Keratinocyte (primary cell): ENCODE measurements at regions not wholly inside any gene's neighbourhood (a gene's known extent, or its start where the extent isn't known, plus 50 kb on each side); places are given as distances from the start of the nearest gene placed in this dataset.

Experiments used
- EZH2 ChIP-seq: IDR thresholded peaks from one replicate; pipeline ENCODE4 v1.6.1; 2012; ENCODE audit warnings: inconsistent platforms, mild to moderate bottlenecking, low read length, moderate library complexity
- TF ChIP-seq, protein P1 (sequence below), 3 experiments: IDR thresholded peaks in 1 of 3; conservative IDR thresholded peaks in 1 of 3; optimal IDR thresholded peaks in 1 of 3; 2 replicates in 2 of 3; 3 replicates in 1 of 3; pipeline versions ENCODE3 to v1.5.1; 2011; ENCODE audit warnings: low read length in 3 of 3, mild to moderate bottlenecking in 3 of 3, moderate library complexity in 2 of 3, control low read depth in 1 of 3, inconsistent platforms in 1 of 3; ENCODE audit not compliant: insufficient read depth in 2 of 3; ENCODE audit errors: extremely low read depth in 1 of 3

DNA sequence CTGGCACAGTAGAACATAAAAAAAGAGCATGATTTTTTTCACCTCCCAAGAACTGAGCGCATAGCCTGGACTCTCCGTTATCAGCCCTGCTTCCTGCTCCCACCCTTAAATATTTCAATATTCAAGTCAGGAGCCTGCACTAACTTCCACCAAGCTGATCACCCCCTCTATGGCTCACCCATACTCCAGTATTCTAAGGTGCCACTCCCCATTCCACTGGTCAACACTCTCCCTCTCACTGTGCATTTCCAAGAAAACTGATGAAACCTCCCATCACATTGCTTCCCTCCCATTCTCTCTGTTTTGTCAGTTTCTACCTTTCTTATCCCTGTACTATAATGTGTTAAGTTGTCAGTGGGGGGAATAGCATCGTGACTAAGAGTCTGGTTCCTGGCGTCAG lies 95.0 kb upstream of the C7orf33 start:
- TF ChIP-seq, protein P1, sequence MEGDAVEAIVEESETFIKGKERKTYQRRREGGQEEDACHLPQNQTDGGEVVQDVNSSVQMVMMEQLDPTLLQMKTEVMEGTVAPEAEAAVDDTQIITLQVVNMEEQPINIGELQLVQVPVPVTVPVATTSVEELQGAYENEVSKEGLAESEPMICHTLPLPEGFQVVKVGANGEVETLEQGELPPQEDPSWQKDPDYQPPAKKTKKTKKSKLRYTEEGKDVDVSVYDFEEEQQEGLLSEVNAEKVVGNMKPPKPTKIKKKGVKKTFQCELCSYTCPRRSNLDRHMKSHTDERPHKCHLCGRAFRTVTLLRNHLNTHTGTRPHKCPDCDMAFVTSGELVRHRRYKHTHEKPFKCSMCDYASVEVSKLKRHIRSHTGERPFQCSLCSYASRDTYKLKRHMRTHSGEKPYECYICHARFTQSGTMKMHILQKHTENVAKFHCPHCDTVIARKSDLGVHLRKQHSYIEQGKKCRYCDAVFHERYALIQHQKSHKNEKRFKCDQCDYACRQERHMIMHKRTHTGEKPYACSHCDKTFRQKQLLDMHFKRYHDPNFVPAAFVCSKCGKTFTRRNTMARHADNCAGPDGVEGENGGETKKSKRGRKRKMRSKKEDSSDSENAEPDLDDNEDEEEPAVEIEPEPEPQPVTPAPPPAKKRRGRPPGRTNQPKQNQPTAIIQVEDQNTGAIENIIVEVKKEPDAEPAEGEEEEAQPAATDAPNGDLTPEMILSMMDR (optimal IDR thresholded peaks at IDR 0.05 in 1 of 3, IDR thresholded peaks at IDR 0.05 in 1 of 3, conservative IDR thresholded peaks at IDR 0.05 in 1 of 3; ENCODE audit: extremely low read depth in 1 of 3, insufficient read depth in 2 of 3, low read length in 3 of 3): no peak
- no peak for TF ChIP-seq EZH2
